HepG2 (cell line): ENCODE measurements at regions not wholly inside any gene's neighbourhood (a gene's known extent, or its start where the extent isn't known, plus 50 kb on each side); places are given as distances from the start of the nearest gene placed in this dataset.

Experiments used
- CBX2 ChIP-seq, 2 experiments: fragments of 200-600 bp in 1 of 2; sonication (generic); formaldehyde crosslinking in 1 of 2; IDR thresholded peaks; 2 replicates each; pipeline versions ENCODE4 v1.7.0 to v1.8.1; 2018 to 2022; ENCODE audit warnings: low read depth in 2 of 2, low read length in 1 of 2, mild to moderate bottlenecking in 1 of 2, missing genetic modification reagents in 1 of 2
- IRF2 ChIP-seq: IDR thresholded peaks from 2 replicates; pipeline ENCODE4 v1.6.1; 2018; ENCODE audit warnings: missing genetic modification reagents, missing compliant biosample characterization
- RFX5 ChIP-seq: IDR thresholded peaks from 2 replicates; pipeline ENCODE4 v1.6.1; 2011; ENCODE audit warnings: low read depth, low read length, improper control_type of control experiment
- ZNF12 ChIP-seq: sonication (generic); formaldehyde crosslinking; IDR thresholded peaks from 2 replicates; pipeline ENCODE4 v1.5.0; 2020; ENCODE audit warnings: missing genetic modification reagents
- ZNF569 ChIP-seq: sonication (generic); formaldehyde crosslinking; IDR thresholded peaks from 2 replicates; pipeline ENCODE4 v1.5.0; 2020; ENCODE audit warnings: mild to moderate bottlenecking, missing genetic modification reagents, moderate library complexity, borderline replicate concordance
- TF ChIP-seq, protein P1 (sequence below): sonication (generic); formaldehyde crosslinking; IDR thresholded peaks from 2 replicates; pipeline ENCODE4 v1.5.0; 2020; ENCODE audit warnings: mild to moderate bottlenecking, missing genetic modification reagents, moderate library complexity

DNA sequence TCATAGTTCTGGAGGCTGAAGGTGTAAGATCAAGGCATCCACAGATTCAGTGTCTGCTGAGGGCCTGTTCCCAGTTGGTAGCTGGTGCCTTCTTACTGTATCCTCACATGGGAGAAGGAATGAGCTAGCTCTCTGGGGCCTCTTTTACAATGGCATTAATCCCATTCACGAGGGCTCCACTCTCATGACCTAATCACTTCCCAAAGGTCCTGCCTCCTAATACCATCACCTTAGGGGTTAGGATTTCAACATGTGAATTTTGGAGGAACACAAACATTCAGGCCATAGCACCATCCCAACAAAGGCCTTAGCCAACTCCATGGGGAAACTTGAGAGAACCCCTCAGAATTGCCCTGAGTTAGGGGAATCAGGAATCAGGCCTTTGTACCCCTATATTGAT, 66.1 kb upstream of the CREB5 start:
- TF ChIP-seq, protein P1, sequence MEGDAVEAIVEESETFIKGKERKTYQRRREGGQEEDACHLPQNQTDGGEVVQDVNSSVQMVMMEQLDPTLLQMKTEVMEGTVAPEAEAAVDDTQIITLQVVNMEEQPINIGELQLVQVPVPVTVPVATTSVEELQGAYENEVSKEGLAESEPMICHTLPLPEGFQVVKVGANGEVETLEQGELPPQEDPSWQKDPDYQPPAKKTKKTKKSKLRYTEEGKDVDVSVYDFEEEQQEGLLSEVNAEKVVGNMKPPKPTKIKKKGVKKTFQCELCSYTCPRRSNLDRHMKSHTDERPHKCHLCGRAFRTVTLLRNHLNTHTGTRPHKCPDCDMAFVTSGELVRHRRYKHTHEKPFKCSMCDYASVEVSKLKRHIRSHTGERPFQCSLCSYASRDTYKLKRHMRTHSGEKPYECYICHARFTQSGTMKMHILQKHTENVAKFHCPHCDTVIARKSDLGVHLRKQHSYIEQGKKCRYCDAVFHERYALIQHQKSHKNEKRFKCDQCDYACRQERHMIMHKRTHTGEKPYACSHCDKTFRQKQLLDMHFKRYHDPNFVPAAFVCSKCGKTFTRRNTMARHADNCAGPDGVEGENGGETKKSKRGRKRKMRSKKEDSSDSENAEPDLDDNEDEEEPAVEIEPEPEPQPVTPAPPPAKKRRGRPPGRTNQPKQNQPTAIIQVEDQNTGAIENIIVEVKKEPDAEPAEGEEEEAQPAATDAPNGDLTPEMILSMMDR (CRISPR knock-in tag): no peak
- TF ChIP-seq IRF2 (CRISPR knock-in tag) (no peak), RFX5 (no peak), ZNF12 (CRISPR knock-in tag) (no peak), CBX2 (IDR thresholded peaks at IDR 0.05; ENCODE audit: low read depth, low read length) (no peak), CBX2 (CRISPR knock-in tag; IDR thresholded peaks at IDR 0.05; ENCODE audit: low read depth) (no peak), ZNF569 (CRISPR knock-in tag) (no peak)
